K562 (cell line): ENCODE measurements at regions not wholly inside any gene's neighbourhood (a gene's known extent, or its start where the extent isn't known, plus 50 kb on each side); places are given as distances from the start of the nearest gene placed in this dataset.

Experiments used
- FOXP1 ChIP-seq: sonication (generic); formaldehyde crosslinking; IDR thresholded peaks from 2 replicates; pipeline ENCODE4 v1.8.0; 2022; ENCODE audit warnings: mild to moderate bottlenecking, missing genetic modification reagents
- MIER1 ChIP-seq: fragments of 450-650 bp; IDR thresholded peaks from 2 replicates; pipeline ENCODE4 v1.6.1; 2016; ENCODE audit warnings: antibody characterized with exemption, mild to moderate bottlenecking, low read depth
- MYC ChIP-seq, 2 experiments: fragments of 250-450 bp in 1 of 2; sonication (Bioruptor Pico) in 1 of 2; IDR thresholded peaks; 2 replicates each; pipeline versions ENCODE4 v1.5.1 to v1.6.1; 2012 to 2021; ENCODE audit warnings: low read depth in 2 of 2, borderline replicate concordance in 1 of 2, improper control_type of control experiment in 1 of 2, low read length in 1 of 2, mild to moderate bottlenecking in 1 of 2, moderate library complexity in 1 of 2
- NELFE ChIP-seq: IDR thresholded peaks from 2 replicates; pipeline ENCODE4 v1.6.1; 2011; ENCODE audit warnings: mild to moderate bottlenecking; ENCODE audit not compliant: insufficient read depth, insufficient read length
- NR2C2 ChIP-seq, 2 experiments: fragments of 200-800 bp in 1 of 2; sonication (Bioruptor generic) in 1 of 2; sonication (generic) in 1 of 2; formaldehyde crosslinking in 1 of 2; IDR thresholded peaks; 2 replicates each; pipeline versions ENCODE4 v1.6.1 to v1.8.0; 2016 to 2022; ENCODE audit warnings: mild to moderate bottlenecking in 1 of 2, missing compliant biosample characterization in 1 of 2, missing genetic modification characterization in 1 of 2, missing genetic modification reagents in 1 of 2
- RNF2 ChIP-seq: sonication (generic); IDR thresholded peaks from 2 replicates; pipeline ENCODE4 v1.6.1; 2016
- SPI1 ChIP-seq: IDR thresholded peaks from 2 replicates; pipeline ENCODE4 v1.6.1; 2011; ENCODE audit warnings: low read depth, low read length, control low read depth, borderline replicate concordance
- XRCC4 ChIP-seq: IDR thresholded peaks from one replicate; pipeline ENCODE4 v1.6.1; 2011; ENCODE audit not compliant: insufficient read depth, insufficient read length; ENCODE audit errors: extremely low read depth
- ZNF140 ChIP-seq: fragments of 250-450 bp; sonication (Bioruptor Pico); IDR thresholded peaks from 2 replicates; pipeline ENCODE4 v1.8.0; 2021; ENCODE audit warnings: moderate library complexity, mild to moderate bottlenecking, inconsistent platforms
- ZNF175 ChIP-seq: fragments of 200-800 bp; sonication (Bioruptor generic); IDR thresholded peaks from 2 replicates; pipeline ENCODE4 v1.6.1; 2016; ENCODE audit warnings: low read depth, mild to moderate bottlenecking, missing genetic modification characterization, missing compliant biosample characterization
- ZNF518B ChIP-seq: fragments of 250-450 bp; sonication (Bioruptor Pico); IDR thresholded peaks from 2 replicates; pipeline ENCODE4 v1.5.0; 2021; ENCODE audit warnings: mild to moderate bottlenecking, moderate library complexity
- TF ChIP-seq, protein P1 (sequence below): fragments of 450-650 bp; IDR thresholded peaks from 2 replicates; pipeline ENCODE4 v1.6.1; 2018; ENCODE audit warnings: mild to moderate bottlenecking, low read depth; ENCODE audit not compliant: partially characterized antibody
- TF ChIP-seq, protein P2 (sequence below): fragments of 450-650 bp; formaldehyde crosslinking; conservative IDR thresholded peaks from 2 replicates; pipeline ENCODE4 v1.4.0; 2022; ENCODE audit warnings: mild to moderate bottlenecking, missing genetic modification characterization

DNA sequence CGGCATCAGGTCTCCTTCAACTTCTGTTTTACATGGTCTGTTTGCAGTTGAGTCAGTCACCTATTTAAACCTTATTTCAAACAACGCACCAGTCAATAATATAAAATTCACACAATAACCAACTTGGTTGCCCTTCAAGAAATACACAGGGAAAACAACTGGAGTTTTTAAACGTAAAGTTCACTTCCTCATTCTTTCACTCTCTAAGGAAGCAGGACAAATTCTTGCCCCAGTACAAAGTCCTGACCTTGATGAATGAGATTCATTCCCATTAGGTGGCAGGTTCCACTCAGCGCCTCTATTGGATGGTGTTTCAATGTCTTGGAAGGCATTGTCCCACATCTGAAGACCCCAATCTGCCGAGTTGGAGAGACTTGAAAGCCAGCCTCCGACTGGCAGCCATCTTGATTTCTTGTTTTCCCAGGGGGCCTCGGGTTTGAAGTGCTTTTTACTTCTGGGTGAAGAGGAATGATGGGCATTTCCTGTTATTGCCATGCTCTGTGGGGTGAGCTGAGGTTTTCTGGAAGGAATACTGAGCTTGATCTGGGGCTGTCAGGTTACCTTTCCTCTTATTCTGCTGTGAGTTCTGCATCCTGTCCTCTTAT is 105.0 kb downstream of the ACER2 start (continued):
- TF ChIP-seq, protein P1, sequence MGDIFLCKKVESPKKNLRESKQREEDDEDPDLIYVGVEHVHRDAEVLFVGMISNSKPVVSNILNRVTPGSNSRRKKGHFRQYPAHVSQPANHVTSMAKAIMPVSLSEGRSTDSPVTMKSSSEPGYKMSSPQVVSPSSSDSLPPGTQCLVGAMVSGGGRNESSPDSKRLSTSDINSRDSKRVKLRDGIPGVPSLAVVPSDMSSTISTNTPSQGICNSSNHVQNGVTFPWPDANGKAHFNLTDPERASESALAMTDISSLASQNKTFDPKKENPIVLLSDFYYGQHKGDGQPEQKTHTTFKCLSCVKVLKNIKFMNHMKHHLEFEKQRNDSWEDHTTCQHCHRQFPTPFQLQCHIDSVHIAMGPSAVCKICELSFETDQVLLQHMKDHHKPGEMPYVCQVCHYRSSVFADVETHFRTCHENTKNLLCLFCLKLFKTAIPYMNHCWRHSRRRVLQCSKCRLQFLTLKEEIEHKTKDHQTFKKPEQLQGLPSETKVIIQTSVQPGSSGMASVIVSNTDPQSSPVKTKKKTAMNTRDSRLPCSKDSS, result no peak
- TF ChIP-seq SPI1 (peak; percentile 70), NELFE (no peak), NR2C2 (CRISPR knock-in tag; IDR thresholded peaks at IDR 0.05) (no peak), NR2C2 (tag; IDR thresholded peaks at IDR 0.05) (peak; percentile 37; the same call in 1 of the 2 replicates), ZNF140 (CRISPR knock-in tag) (no peak), FOXP1 (CRISPR knock-in tag) (no peak), ZNF518B (no peak), RNF2 (no peak), MYC (IDR thresholded peaks at IDR 0.05; ENCODE audit: low read depth, low read length) (no peak), MYC (CRISPR knock-in tag; IDR thresholded peaks at IDR 0.05; ENCODE audit: borderline replicate concordance, low read depth) (no peak), MIER1 (no peak), ZNF175 (CRISPR knock-in tag) (no peak), XRCC4 (no peak)
- TF ChIP-seq, protein P2, sequence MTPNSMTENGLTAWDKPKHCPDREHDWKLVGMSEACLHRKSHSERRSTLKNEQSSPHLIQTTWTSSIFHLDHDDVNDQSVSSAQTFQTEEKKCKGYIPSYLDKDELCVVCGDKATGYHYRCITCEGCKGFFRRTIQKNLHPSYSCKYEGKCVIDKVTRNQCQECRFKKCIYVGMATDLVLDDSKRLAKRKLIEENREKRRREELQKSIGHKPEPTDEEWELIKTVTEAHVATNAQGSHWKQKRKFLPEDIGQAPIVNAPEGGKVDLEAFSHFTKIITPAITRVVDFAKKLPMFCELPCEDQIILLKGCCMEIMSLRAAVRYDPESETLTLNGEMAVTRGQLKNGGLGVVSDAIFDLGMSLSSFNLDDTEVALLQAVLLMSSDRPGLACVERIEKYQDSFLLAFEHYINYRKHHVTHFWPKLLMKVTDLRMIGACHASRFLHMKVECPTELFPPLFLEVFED (CRISPR knock-in tag), result no peak
